ENCODE measurements at regions not wholly inside any gene's neighbourhood (a gene's known extent, or its start where the extent isn't known, plus 50 kb on each side); places are given as distances from the start of the nearest gene placed in this dataset.
"Not testable (repeated sequence)": the region's sequence is repeated elsewhere in the genome, so short reads cannot be mapped to it uniquely, and the experiment has no call there.

DNA sequence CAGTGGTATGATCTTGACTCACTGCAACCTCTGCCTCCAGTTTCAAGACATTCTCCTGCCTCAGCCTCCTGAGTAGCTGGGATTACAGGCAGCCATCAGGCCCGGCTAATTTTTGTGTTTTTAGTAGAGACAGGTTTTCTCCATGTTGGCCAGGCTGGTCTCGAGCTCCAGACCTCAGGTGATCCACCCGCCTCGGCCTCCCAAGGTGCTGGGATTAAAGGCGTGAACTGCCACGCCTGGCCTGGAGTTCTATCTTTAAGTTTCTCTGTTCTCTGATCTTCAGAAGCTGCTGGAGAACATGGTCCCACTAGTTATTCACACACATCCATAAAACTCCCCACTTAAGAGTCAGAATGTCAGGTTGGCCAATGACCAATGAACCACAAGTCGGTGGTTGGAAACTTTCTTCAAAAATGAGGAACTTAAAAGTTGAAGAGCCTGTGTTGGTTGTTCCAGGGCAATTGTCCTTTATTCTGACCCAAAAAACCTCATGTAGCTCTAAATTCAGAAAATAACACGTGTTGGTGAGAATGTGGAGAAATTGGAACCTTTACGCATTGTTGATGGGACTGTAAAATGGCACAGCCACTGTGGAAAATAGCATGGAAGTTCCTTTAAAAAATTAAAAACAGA, 55.9 kb upstream of the PIK3CB start:
- ATAC-seq (no peak), DNase-seq (no peak)
- intact Hi-C loops (cut with DNase I, micrococcal nuclease), result no loop called here

DNA sequence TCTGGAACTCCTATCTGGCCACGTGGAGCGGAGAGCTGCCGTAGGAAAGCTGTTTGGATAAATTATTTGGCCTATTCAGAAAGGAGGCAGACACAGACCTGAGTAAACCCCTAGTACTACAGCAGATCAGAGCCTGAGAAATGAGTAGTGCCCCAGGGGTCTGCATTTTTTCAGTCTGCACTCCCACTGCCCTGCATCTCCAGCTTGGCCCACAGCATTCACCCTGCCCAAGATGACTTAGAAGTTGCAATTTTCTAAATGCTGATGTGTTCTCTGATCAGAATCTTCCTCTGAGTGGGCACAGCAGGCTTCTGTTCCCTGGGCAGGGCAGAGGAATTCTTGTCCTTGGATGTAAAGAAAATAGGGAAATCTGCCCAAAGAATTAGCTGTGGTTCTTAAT, 55.1 kb upstream of the PIK3CB start:
- intact Hi-C loops (cut with DNase I, micrococcal nuclease), result no loop called here
- DNase-seq (no peak), ATAC-seq (no peak)

DNA sequence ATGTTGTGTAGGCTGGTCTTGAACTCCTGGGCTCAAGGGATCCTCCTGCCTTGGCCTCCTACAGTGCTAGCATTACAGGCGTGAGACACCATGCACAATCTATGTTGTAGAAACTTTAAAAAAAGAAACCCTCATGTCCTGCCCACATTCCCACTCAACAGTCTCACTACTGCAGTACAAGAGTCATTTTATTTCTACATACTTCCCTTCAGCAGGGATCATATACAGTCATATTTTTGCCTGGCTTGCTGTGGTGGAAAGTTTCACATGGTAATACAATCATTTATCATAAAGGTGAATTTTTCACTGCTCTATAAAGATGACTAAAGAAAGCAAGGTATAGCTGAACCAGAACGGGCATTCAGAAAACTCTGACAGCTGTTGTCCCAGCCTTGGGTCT, 53.8 kb upstream of the PIK3CB start:
- ATAC-seq (peak; percentile 57), DNase-seq (no peak)
- intact Hi-C loops (cut with DNase I, micrococcal nuclease), result no loop called here

DNA sequence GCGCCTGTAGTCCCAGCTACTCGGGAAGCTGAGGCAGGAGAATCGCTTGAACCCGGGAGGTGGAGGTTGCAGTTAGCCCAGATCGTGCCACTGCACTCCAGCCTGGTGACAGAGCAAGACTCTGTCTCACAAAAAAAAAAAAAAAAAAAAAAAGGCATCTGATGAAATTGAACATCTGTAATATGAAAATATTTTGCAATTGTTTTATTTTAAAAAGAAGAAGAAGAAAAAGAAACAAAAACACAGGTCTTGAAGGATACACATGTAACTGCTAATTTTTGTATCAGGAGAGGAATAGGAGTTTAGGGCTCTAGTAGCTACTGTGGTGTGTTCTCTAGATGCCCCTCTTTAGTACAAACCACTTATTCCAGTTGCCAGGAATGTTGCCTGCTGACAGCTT, 51.4 kb upstream of the PIK3CB start:
- intact Hi-C loops (cut with DNase I, micrococcal nuclease); DNase-seq; ATAC-seq: not testable (repeated sequence)

All from left colon (tissue), 2 donors.